CD4-positive, alpha-beta T cell (primary cell): ENCODE measurements at regions not wholly inside any gene's neighbourhood (a gene's known extent, or its start where the extent isn't known, plus 50 kb on each side); places are given as distances from the start of the nearest gene placed in this dataset.
"Not testable (repeated sequence)": the region's sequence is repeated elsewhere in the genome, so short reads cannot be mapped to it uniquely, and the experiment has no call there.

ENCODE experiments used
- ATAC-seq: fragments of 200-7000 bp; cut with Tn5 transposase; one replicate; pipeline ENCODE4 v1.10.0; 2022; ENCODE audit warnings: mild to moderate bottlenecking; ENCODE audit not compliant: poor library complexity
- CTCF ChIA-PET: fragments of 350-600 bp; sonication (Branson Sonifier 250); formaldehyde crosslinking; loops from one replicate; lab custom pipeline; 2021; ENCODE audit warnings: antibody characterized with exemption, inconsistent platforms; lab: Charles Lee
- POLR2A ChIA-PET: fragments of 350-600 bp; sonication (Branson Sonifier 250); formaldehyde crosslinking; loops from one replicate; lab custom pipeline; 2021; ENCODE audit warnings: antibody characterized with exemption, inconsistent platforms; lab: Charles Lee
- DNase-seq, 14 experiments: peaks; one replicate each; pipeline ENCODE4 v3.0.0-alpha.2; 2013 to 2020; ENCODE audit warnings: mixed read lengths in 2 of 14
- H3K27ac ChIP-seq, 2 donors: one replicate each; pipeline versions ENCODE4 v1.5.1 to v1.7.0; 2013; ENCODE audit warnings: low read length in 2 of 2, low read depth in 1 of 2, mild to moderate bottlenecking in 1 of 2
- H3K27me3 ChIP-seq, 2 experiments: 1 replicate in 1 of 2; 2 replicates in 1 of 2; pipeline versions ENCODE4 v1.6.1 to v1.7.0; 2013; ENCODE audit warnings: low read length in 2 of 2, control low read depth in 1 of 2, mild to moderate bottlenecking in 1 of 2, moderate library complexity in 1 of 2; ENCODE audit not compliant: insufficient read depth in 2 of 2, control insufficient read depth in 1 of 2
- H3K36me3 ChIP-seq: one replicate; pipeline ENCODE4 v1.6.1; 2013; ENCODE audit warnings: low read length, control low read depth; ENCODE audit not compliant: insufficient read depth
- H3K4me1 ChIP-seq: one replicate; pipeline ENCODE4 v1.6.1; 2013; ENCODE audit warnings: low read length, control low read depth; ENCODE audit not compliant: insufficient read depth
- H3K4me3 ChIP-seq: one replicate; pipeline ENCODE4 v1.5.1; 2013; ENCODE audit warnings: mild to moderate bottlenecking, low read length, moderate library complexity
- H3K9me3 ChIP-seq, 2 experiments: 1 replicate in 1 of 2; 2 replicates in 1 of 2; pipeline versions ENCODE4 v1.6.1 to v1.7.0; 2013; ENCODE audit warnings: low read length in 2 of 2, mild to moderate bottlenecking in 2 of 2, control low read depth in 1 of 2, moderate library complexity in 1 of 2; ENCODE audit not compliant: control insufficient read depth in 1 of 2, insufficient read depth in 1 of 2
- H3K27ac Mint-ChIP-seq: one replicate; pipeline ENCODE4 v1.8.0; 2020; ENCODE audit warnings: mixed read lengths
- H3K27me3 Mint-ChIP-seq: one replicate; pipeline ENCODE4 v1.8.0; 2021; ENCODE audit warnings: mixed read lengths
- H3K36me3 Mint-ChIP-seq: one replicate; pipeline ENCODE4 v1.8.0; 2021; ENCODE audit warnings: low read depth, mixed read lengths
- H3K4me1 Mint-ChIP-seq: one replicate; pipeline ENCODE4 v1.8.0; 2021; ENCODE audit warnings: low read depth, mixed read lengths
- H3K4me3 Mint-ChIP-seq: one replicate; pipeline ENCODE4 v1.8.0; 2020; ENCODE audit warnings: mild to moderate bottlenecking, mixed read lengths
- H3K9me3 Mint-ChIP-seq: one replicate; pipeline ENCODE4 v1.8.0; 2020; ENCODE audit warnings: mixed read lengths
- CTCF ChIP-seq: fragments of 200-600 bp; IDR thresholded peaks from one replicate; pipeline ENCODE4 v1.8.0; 2022; ENCODE audit warnings: antibody characterized with exemption, mild to moderate bottlenecking
- intact Hi-C, 2 experiments: fragments of 100-400 bp; cut with DNase I in 1 of 2; cut with micrococcal nuclease in 1 of 2; formaldehyde crosslinking; loops; one replicate each; pipeline versions ENCODE4 v1.15.1 to v1.9.0; 2023 to 2025; cut with DNase I, micrococcal nuclease

- H3K4me1 Mint-ChIP-seq = no peaks in the 10 kb centered on the region
- H3K4me3 ChIP-seq = no peak overlapping the region
- no peak overlapping the region for H3K27ac ChIP-seq
- no peaks in the 10 kb centered on the region for H3K36me3 ChIP-seq
- ATAC-seq (no peak), DNase-seq (no peak)
- no peak for TF ChIP-seq CTCF
- no peaks in the 10 kb centered on the region for H3K27me3 ChIP-seq
- H3K9me3 Mint-ChIP-seq = peaks cover 8% of the 10 kb centered on the region
- ChIA-PET POLR2A (no interaction called here), CTCF (no interaction called here)
- no peaks in the 10 kb centered on the region for H3K4me1 ChIP-seq
- H3K27me3 Mint-ChIP-seq = no peaks in the 10 kb centered on the region
- intact Hi-C loops = no loop called here
- no peaks in the 10 kb centered on the region for H3K36me3 Mint-ChIP-seq
- H3K9me3 ChIP-seq = no peaks in the 10 kb centered on the region
- H3K27ac Mint-ChIP-seq = no peak overlapping the region
- no peak overlapping the region for H3K4me3 Mint-ChIP-seq
Observed at GRCh38 chr21:17270229-17270628, 242.6 kb upstream of the CXADR start.

GRCh38 chr21:17279663-17280062, 233.2 kb upstream of the CXADR start:
- Mint-ChIP-seq H3K9me3 (peaks cover 16% of the 10 kb centered on the region), H3K4me1 (no peaks in the 10 kb centered on the region), H3K4me3 (no peak overlapping the region), H3K36me3 (no peaks in the 10 kb centered on the region), H3K27me3 (no peaks in the 10 kb centered on the region), H3K27ac (no peak overlapping the region)
- H3K27ac ChIP-seq = no peak overlapping the region
- ATAC-seq (no peak), DNase-seq (no peak)
- peaks cover 0 to 5% of the 10 kb centered on the region in 2 experiments for H3K9me3 ChIP-seq
- no peaks in the 10 kb centered on the region for H3K4me1 ChIP-seq
- intact Hi-C loops = no loop called here
- H3K27me3 ChIP-seq = no peaks in the 10 kb centered on the region
- no peak overlapping the region for H3K4me3 ChIP-seq
- ChIA-PET CTCF (no interaction called here), POLR2A (no interaction called here)
- H3K36me3 ChIP-seq = no peaks in the 10 kb centered on the region
- no peak for TF ChIP-seq CTCF

- H3K4me1 Mint-ChIP-seq, H3K27me3 ChIP-seq, H3K27ac Mint-ChIP-seq, H3K36me3 ChIP-seq, CTCF ChIA-PET, H3K4me1 ChIP-seq, H3K36me3 Mint-ChIP-seq, ATAC-seq, H3K4me3 ChIP-seq, H3K27ac ChIP-seq, DNase-seq, H3K4me3 Mint-ChIP-seq, POLR2A ChIA-PET, H3K27me3 Mint-ChIP-seq, intact Hi-C loops: not testable (repeated sequence)
- H3K9me3 ChIP-seq = peaks cover 8 to 17% of the 10 kb centered on the region in 2 experiments
- H3K9me3 Mint-ChIP-seq = peaks cover 10% of the 10 kb centered on the region
Observed at GRCh38 chr21:17293016-17293562, 219.8 kb upstream of the CXADR start.

- no peaks in the 10 kb centered on the region for H3K36me3 ChIP-seq
- ATAC-seq = no peak
- ChIA-PET POLR2A (no interaction called here), CTCF (no interaction called here)
- Mint-ChIP-seq H3K27ac (no peak overlapping the region), H3K27me3 (no peaks in the 10 kb centered on the region), H3K4me1 (no peaks in the 10 kb centered on the region), H3K4me3 (no peak overlapping the region), H3K36me3 (no peaks in the 10 kb centered on the region), H3K9me3 (peaks cover 13% of the 10 kb centered on the region)
- no peak for TF ChIP-seq CTCF
- no peaks in the 10 kb centered on the region for H3K4me1 ChIP-seq
- H3K4me3 ChIP-seq = no peak overlapping the region
- H3K27me3 ChIP-seq = no peaks in the 10 kb centered on the region
- intact Hi-C loops = no loop called here
- no peak for DNase-seq
- peaks cover 8 to 24% of the 10 kb centered on the region in 2 experiments for H3K9me3 ChIP-seq
- no peak overlapping the region for H3K27ac ChIP-seq
Observed at GRCh38 chr21:17295997-17296396, 216.8 kb upstream of the CXADR start.

- H3K4me3 ChIP-seq, CTCF ChIA-PET, H3K27ac ChIP-seq, H3K4me1 ChIP-seq, H3K27me3 ChIP-seq, H3K27ac Mint-ChIP-seq, DNase-seq, ATAC-seq, H3K36me3 Mint-ChIP-seq, H3K4me1 Mint-ChIP-seq, intact Hi-C loops, H3K4me3 Mint-ChIP-seq, H3K27me3 Mint-ChIP-seq, H3K36me3 ChIP-seq, POLR2A ChIA-PET: not testable (repeated sequence)
- peaks cover 11% of the 10 kb centered on the region for H3K9me3 Mint-ChIP-seq
- peaks cover 8 to 24% of the 10 kb centered on the region in 2 experiments for H3K9me3 ChIP-seq
Observed at GRCh38 chr21:17299576-17299975, 213.3 kb upstream of the CXADR start.
